Suppressor macrophage (primary cell): ENCODE measurements at regions not wholly inside any gene's neighbourhood (a gene's known extent, or its start where the extent isn't known, plus 50 kb on each side); places are given as distances from the start of the nearest gene placed in this dataset.

ENCODE experiments used
- DNase-seq, 4 experiments: peaks; one replicate each; pipeline ENCODE4 v3.0.0-alpha.2; 2020 to 2022

GRCh38 chr6:132974122-132974521 is 159.8 kb downstream of the RPS12 start:
- no peak for DNase-seq

DNA sequence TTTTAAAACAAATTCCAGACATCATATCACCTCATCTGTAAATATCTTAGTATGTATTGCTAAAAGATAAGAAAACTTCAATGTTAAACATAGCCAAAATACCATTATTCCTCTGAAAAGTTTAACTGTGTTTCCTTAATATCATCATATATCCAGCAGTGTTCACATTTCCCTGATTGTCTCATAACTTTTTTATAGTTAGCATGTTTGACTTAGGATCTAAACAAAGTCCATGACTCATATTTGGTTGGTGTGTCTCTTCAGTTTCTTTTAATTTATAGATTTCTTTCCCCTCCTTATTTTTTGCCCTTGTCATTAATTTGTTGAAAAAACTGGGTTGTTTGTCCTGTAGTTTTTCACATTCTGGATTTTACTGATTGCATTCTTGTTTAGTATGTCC is 163.0 kb downstream of the RPS12 start:
- no peak for DNase-seq

DNA sequence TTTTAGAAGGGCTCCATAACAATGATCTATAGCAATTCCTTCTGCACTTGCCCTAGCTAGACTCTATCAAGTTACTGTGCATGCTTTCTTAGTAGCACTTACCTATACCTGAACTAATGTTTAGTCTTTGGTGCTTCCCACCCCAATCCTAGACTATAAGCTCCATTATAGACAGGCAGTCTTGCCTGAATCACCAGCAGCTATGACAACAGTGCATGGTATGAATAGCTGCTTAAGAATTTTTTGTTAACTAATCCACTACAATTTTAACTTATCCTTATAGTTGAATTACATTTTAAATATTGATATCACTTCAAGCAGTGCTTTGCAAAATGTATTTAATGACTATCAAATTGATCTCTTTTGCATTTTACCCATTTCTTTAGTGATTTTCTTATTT is 164.3 kb downstream of the RPS12 start:
- DNase-seq = no peak

DNA sequence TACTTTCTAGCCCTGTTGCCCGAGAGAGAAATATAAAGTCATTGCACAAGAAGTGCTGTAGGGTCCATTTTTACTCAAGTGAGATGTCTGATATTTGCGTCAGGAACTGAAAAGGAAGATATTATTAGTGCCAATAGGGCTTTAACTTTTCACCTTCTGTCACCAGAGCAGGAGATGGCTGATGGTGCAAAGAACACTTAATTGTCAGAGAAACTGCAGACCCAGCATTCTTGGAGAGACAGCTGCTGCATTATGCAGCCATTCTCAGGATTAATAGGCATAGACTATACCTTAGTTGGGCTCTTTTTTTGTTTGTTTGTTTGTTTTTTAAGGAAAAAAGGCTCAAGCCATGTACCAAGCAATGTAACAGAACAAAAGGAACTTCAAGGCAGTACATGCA is 179.4 kb downstream of the RPS12 start:
- DNase-seq = no peak

DNA sequence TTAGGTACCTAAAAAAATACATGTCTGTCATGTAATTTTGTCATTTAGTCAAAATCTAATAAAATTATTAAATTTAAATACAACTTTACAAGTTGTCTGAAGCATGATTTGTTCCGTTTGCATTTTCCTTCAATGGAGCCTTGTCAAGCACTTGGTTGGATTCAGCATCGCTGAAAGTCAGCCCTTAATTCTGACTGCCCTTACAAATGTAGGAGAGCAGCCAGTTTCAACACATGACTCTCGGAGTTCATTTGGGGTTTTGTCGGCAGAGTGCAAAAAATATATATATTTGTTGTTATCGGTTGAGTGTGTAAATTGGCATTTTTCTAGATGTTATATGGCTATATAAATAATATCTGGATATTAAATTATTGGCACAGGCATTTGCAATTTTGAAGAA is 180.6 kb downstream of the RPS12 start:
- no peak for DNase-seq

DNA sequence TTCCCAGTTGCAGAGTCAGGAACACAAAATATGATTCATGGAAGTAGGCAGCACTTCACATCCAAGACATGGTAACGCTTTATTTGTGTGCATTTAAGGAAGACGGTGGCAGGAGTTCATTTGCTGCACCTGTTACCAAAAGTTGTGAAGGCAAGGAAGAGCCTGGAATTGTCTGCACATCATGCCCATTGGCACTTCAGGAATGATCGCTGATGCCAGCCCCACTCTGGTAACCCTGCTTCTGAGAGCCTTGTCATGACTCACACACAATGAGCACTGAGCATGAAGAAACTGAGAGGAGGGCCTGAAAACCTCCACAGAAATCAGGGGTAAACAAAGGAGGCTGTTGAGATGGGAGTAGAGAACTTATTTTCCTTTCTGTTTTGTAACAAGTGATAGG is 181.1 kb downstream of the RPS12 start:
- no peak for DNase-seq

- no peak for DNase-seq
Observed at GRCh38 chr6:132998418-132998817, 184.0 kb downstream of the RPS12 start.

GRCh38 chr6:133001040-133001565 is 186.7 kb downstream of the RPS12 start:
- DNase-seq = no peak

DNA sequence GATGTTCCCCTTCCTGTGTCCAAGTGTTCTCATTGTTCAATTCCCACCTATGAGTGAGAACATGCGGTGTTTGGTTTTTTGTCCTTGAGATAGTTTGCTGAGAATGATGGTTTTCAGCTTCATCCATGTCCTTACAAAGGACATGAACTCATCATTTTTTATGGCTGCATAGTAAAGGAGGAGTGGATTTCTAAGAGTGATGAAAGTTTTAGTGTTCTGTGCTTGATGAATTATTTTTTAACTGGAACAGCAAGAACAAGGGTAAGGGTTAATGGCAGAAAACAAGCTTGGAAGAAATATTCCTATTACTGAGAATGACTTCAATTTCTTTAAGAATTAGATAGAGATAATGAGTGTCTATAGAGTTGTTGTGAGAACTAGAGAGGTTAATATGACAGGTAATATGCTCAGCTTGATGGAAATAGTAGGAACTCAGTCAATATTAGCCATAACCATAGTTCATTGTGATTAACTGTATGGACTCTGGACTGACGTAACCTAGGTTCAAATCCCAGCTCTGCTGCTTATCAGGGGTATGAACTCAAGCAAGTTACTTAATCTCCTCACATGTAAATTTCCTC is 190.0 kb downstream of the RPS12 start:
- DNase-seq = no peak

GRCh38 chr6:133012774-133013173 is 198.4 kb downstream of the RPS12 start:
- no peak for DNase-seq

GRCh38 chr6:133016631-133017030 is 202.3 kb downstream of the RPS12 start:
- DNase-seq = no peak

DNA sequence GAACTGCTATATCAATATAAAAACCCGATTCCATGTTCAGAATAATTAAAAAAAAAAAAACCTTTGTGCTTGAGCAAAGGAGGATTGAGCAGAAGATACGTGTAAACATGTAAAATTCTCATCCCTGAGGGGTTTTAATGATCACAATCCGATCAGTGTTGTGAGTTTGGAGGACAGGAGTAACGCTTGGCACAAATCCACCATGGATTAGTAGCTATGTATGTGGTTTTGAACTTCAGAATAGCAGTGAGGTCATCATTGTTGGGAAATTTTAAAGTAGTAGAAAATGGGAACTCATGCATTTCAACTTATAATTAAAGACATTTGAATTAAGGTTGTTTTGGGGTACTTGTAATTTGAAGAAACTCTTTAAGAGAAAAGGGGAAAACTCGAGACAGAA is 203.2 kb downstream of the RPS12 start:
- no peak for DNase-seq

DNA sequence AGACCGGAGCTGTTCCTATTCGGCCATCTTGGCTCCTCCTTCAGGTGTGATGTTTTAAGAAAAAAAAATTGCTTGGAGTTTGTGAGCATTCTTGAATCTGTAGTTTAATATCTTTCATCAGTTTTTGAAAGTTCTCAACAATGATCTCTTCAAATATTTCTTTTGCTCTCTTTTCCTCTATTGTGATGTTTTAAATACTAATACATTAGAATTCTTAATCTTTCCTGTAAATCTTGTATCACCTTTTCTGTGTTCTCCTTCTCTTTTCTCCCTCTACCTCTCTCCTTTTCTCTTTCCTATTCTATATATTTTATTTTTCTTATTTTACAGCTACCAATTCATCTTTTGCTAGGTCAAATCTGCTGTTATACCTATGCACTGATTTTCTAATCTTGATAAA is 212.3 kb downstream of the RPS12 start:
- DNase-seq = no peak

GRCh38 chr6:133033263-133033662 is 207.9 kb upstream of the EYA4 start:
- no peak for DNase-seq

DNA sequence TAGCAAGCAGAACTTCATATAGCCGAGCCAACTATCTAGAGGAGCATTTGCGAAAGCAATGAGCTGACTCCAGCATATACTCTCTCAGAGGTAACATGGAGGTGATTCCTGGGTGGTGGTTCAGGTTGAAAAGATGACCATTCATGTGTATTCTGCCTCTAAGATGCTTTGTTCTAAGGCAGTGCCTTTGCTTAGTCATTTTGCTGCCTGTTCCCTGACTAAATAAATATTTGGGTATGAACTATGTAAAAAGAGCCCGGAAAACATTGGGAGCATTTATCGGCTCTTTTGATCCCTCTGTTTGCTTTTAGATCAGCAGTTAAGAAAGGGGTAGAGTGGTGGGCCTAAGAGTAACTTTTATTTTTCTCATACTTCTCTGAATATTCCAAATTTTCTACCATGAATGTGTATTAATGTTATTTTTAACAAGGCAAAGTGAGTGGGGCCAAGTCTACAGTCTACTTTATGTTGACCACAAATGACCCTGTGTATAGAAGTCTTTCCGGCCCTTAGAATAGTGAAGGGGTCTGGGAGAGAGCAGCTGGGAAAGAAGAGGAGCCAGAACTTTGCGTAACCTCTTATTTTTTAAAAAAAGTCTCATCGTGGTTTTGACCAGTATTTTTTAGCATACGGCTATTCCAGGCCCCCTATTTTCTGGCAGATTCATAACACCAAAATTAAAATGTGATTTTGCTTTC is 206.5 kb upstream of the EYA4 start:
- no peak for DNase-seq

- no peak for DNase-seq
Observed at GRCh38 chr6:133040094-133040802, 200.9 kb upstream of the EYA4 start.

- DNase-seq = no peak
Observed at GRCh38 chr6:133040803-133041419, 200.2 kb upstream of the EYA4 start.

DNA sequence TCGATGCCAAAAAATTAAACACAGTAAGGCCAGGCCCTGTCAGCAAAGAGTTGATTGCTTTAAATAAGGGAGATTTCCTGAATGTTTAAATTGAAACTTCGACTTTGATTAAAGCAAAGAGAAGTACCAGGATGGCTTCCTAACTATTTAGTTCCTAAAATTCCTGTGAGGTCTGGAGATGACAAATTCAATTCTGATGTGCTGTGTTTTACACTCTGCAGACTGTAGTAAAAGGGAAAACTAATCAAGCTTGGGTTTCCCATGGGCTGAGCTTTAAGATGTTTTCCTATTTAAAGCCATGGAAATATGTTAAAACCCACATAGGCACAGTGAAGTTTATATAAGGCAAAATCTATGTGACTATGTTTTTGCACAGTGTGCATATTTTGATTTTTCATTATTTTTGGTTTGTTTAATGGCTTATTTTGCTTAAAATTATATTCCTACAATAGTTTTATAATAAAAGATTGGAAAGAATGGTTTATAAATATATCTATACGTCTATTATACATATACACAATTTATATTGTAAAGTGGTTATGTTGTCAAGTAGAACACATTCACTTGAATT is 198.5 kb upstream of the EYA4 start:
- DNase-seq = no peak

- DNase-seq = no peak
Observed at GRCh38 chr6:133046576-133046975, 194.6 kb upstream of the EYA4 start.

GRCh38 chr6:133047065-133047665 is 194.0 kb upstream of the EYA4 start:
- DNase-seq = no peak

GRCh38 chr6:133047706-133048105 is 193.5 kb upstream of the EYA4 start:
- DNase-seq = no peak

GRCh38 chr6:133051240-133051639 is 189.9 kb upstream of the EYA4 start:
- DNase-seq = no peak

DNA sequence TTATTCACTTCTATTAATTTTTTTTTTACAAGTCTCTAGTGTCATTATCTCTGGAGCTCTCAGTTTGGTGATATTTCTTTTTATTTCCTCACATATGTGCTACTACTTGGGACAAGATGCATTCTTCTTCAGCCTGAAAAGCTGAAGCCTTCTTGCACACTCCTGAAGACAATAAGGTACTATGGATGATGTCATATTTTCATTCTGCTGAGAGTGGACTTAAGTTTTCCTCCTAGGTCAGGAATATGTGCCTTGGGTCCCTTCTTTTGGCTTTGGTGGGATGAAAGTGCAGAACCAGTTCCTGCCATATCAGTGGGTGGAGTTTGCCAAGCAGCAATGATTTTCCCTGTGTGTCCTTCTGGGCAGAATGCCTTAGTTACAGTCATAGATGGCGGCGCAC is 188.7 kb upstream of the EYA4 start:
- no peak for DNase-seq
